ENCODE measurements at regions not wholly inside any gene's neighbourhood (a gene's known extent, or its start where the extent isn't known, plus 50 kb on each side); places are given as distances from the start of the nearest gene placed in this dataset.
A peak's percentile ranks its signal among the peaks of the same experiment; 100 is the strongest.

- CTCF ChIA-PET (ENCODE audit: unreplicated experiment), result no interaction called here
- Histone ChIP-seq H3K4me2 (ENCODE audit: low read length) (no peak overlapping the region), H3K79me2 (ENCODE audit: insufficient read depth, low read depth, low read length) (no peaks in the 10 kb centered on the region), H3K9me2 (ENCODE audit: insufficient read depth, low read length) (no peaks in the 10 kb centered on the region), H3K9me3 (ENCODE audit: low read length) (no peaks in the 10 kb centered on the region), H3K4me1 (ENCODE audit: insufficient read depth, low read length, poor library complexity, severe bottlenecking) (no peaks in the 10 kb centered on the region), H3K36me3 (ENCODE audit: insufficient read depth, low read length) (no peaks in the 10 kb centered on the region), H3K4me3 (ENCODE audit: low read depth, low read length, poor library complexity, severe bottlenecking) (no peak overlapping the region), H2AFZ (ENCODE audit: low read length) (no peak overlapping the region), H3K27ac (ENCODE audit: low read depth, low read length, poor library complexity, severe bottlenecking) (no peak overlapping the region), H4K20me1 (ENCODE audit: insufficient read depth, low read length) (no peaks in the 10 kb centered on the region)
- TF ChIP-seq EZH2phosphoT487 (IDR thresholded peaks at IDR 0.05; ENCODE audit: borderline replicate concordance, low read depth, low read length), result no peak
- no peak for TF ChIP-seq CTCF (conservative IDR thresholded peaks at IDR 0.05; ENCODE audit: low read length)
- POLR2A ChIA-PET, result no interaction called here
- no TSS peak for BruUV-seq (replicated peaks)
- DNase-seq (ENCODE audit: low spot score), result no peak
- intact Hi-C loops (cut with micrococcal nuclease; ENCODE audit: unreplicated experiment), result no loop called here
Observed at GRCh38 chr20:16816192-16816591, 68.0 kb downstream of the OTOR start.

- H4K20me1 ChIP-seq (ENCODE audit: insufficient read depth, low read length), result no peaks in the 10 kb centered on the region
- H3K4me1 ChIP-seq (ENCODE audit: insufficient read depth, low read length, poor library complexity, severe bottlenecking), result no peaks in the 10 kb centered on the region
- no peak for TF ChIP-seq EZH2phosphoT487 (IDR thresholded peaks at IDR 0.05; ENCODE audit: borderline replicate concordance, low read depth, low read length)
- no peak for TF ChIP-seq CTCF (conservative IDR thresholded peaks at IDR 0.05; ENCODE audit: low read length)
- no peak overlapping the region for H3K4me2 ChIP-seq (ENCODE audit: low read length)
- no peaks in the 10 kb centered on the region for H3K79me2 ChIP-seq (ENCODE audit: insufficient read depth, low read depth, low read length)
- no peak overlapping the region for H3K4me3 ChIP-seq (ENCODE audit: low read depth, low read length, poor library complexity, severe bottlenecking)
- no peak for DNase-seq (ENCODE audit: low spot score)
- CTCF ChIA-PET (ENCODE audit: unreplicated experiment), result no interaction called here
- no peak overlapping the region for H2AFZ ChIP-seq (ENCODE audit: low read length)
- no peaks in the 10 kb centered on the region for H3K9me3 ChIP-seq (ENCODE audit: low read length)
- no peaks in the 10 kb centered on the region for H3K9me2 ChIP-seq (ENCODE audit: insufficient read depth, low read length)
- no TSS peak for BruUV-seq (replicated peaks)
- intact Hi-C loops (cut with micrococcal nuclease; ENCODE audit: unreplicated experiment), result no loop called here
- H3K27ac ChIP-seq (ENCODE audit: low read depth, low read length, poor library complexity, severe bottlenecking), result no peak overlapping the region
- H3K36me3 ChIP-seq (ENCODE audit: insufficient read depth, low read length), result no peaks in the 10 kb centered on the region
- POLR2A ChIA-PET, result interaction anchor here (1.6 kb wide), 1 partner anchor 12 kb away, joined by 4 read pairs; no protein-coding TSS in a partner anchor
Observed at GRCh38 chr20:16819483-16819882, 71.3 kb downstream of the OTOR start.

DNA sequence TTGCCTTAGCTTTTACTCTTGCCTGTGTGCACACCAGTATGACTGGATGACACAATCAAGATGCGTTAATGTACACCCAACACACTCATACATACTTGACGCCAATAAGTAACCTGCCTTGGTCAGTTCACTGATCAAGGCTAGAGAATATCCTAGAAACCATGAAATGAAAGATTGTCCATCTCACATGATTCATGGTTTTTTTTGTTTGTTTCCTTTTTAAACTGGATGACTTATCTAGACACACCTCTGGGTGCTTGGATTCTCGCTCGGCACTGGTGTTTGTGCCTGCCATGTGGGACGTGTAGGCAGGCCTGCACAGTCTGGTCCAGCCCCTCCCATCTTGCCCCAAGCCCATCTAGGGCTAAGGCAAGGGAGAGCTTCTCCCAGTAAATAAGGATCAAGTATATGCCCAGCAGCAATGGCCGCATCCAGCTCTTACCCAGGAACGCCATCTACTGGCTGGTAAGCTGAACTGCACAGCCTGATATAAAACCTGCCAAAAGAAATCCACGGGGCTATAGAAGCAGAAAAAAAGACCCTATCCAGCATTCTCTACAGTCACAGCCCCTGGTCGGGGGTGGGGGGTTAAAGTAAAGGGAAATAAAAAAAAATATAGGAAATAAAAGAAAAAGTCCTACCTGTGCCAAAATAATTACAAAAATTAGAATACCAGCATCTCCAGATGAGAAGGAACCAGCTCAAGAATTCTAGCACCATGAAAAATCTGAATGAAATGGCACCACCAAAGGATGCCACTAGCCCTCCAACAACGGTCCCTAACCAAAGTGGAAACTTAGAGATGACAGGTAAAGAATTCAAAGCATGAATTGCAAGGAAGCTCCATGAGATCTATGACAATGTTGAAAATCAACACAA is 73.3 kb downstream of the OTOR start:
- no peak overlapping the region for H3K27ac ChIP-seq (ENCODE audit: low read depth, low read length, poor library complexity, severe bottlenecking)
- no peaks in the 10 kb centered on the region for H3K9me3 ChIP-seq (ENCODE audit: low read length)
- ChIA-PET POLR2A (interaction anchor here (0.8 to 1.6 kb wide), 4 partner anchors 8 to 22 kb away, joined by 3 to 4 read pairs (median 4); no protein-coding TSS in a partner anchor), CTCF (ENCODE audit: unreplicated experiment) (interaction anchor here (1.1 kb wide), 1 partner anchor 27 kb away, joined by 4 read pairs; no protein-coding TSS in a partner anchor)
- DNase-seq (ENCODE audit: low spot score), result peak; percentile 57
- H3K4me2 ChIP-seq (ENCODE audit: low read length), result no peak overlapping the region
- no TSS peak for BruUV-seq (replicated peaks)
- H3K4me1 ChIP-seq (ENCODE audit: insufficient read depth, low read length, poor library complexity, severe bottlenecking), result no peaks in the 10 kb centered on the region
- no peak overlapping the region for H3K4me3 ChIP-seq (ENCODE audit: low read depth, low read length, poor library complexity, severe bottlenecking)
- intact Hi-C loops (cut with micrococcal nuclease; ENCODE audit: unreplicated experiment), result loop anchor here (2.0 to 5.0 kb wide), 2 partner anchors 19 to 119 kb away; no protein-coding TSS in a partner anchor
- TF ChIP-seq EZH2phosphoT487 (IDR thresholded peaks at IDR 0.05; ENCODE audit: borderline replicate concordance, low read depth, low read length), result no peak
- peak; percentile 94 for TF ChIP-seq CTCF (conservative IDR thresholded peaks at IDR 0.05; ENCODE audit: low read length)
- no peaks in the 10 kb centered on the region for H3K9me2 ChIP-seq (ENCODE audit: insufficient read depth, low read length)
- H3K36me3 ChIP-seq (ENCODE audit: insufficient read depth, low read length), result no peaks in the 10 kb centered on the region
- no peaks in the 10 kb centered on the region for H4K20me1 ChIP-seq (ENCODE audit: insufficient read depth, low read length)
- 0 out of 2 replicates have a peak overlapping the region, but pooled peaks have one; percentile 17 for H2AFZ ChIP-seq (ENCODE audit: low read length)
- H3K79me2 ChIP-seq (ENCODE audit: insufficient read depth, low read depth, low read length), result no peaks in the 10 kb centered on the region

Measured in OCI-LY7 (cell line).